Stimulated activated CD8-positive, alpha-beta memory T cell treated with anti-CD3 and anti-CD28 coated beads, Interleukin-15, amount 100 ng/mL, for 4 hours (primary cell): ENCODE measurements at regions not wholly inside any gene's neighbourhood (a gene's known extent, or its start where the extent isn't known, plus 50 kb on each side); places are given as distances from the start of the nearest gene placed in this dataset.
A peak's percentile ranks its signal among the peaks of the same experiment; 100 is the strongest.

Experiments
- DNase-seq, 2 donors: peaks; one replicate each; pipeline ENCODE4 v3.0.0-alpha.2; 2020; ENCODE audit warnings: low read depth in 2 of 2

GRCh38 chr13:33707449-33707848 is 110.5 kb upstream of the RFC3 start:
- DNase-seq: no peak

- DNase-seq: no peak
Measured at GRCh38 chr13:33710924-33711323, 107.0 kb upstream of the RFC3 start.

GRCh38 chr13:33711436-33711835 is 106.5 kb upstream of the RFC3 start:
- no peak for DNase-seq

- DNase-seq: no peak
Measured at GRCh38 chr13:33717775-33718174, 100.2 kb upstream of the RFC3 start.

GRCh38 chr13:33721724-33722123 is 96.2 kb upstream of the RFC3 start:
- no peak for DNase-seq

GRCh38 chr13:33722216-33722915 is 95.6 kb upstream of the RFC3 start:
- no peak for DNase-seq

- no peak for DNase-seq
Measured at GRCh38 chr13:33723365-33723764, 94.6 kb upstream of the RFC3 start.

- peak in 1 of 2 donors; percentile 39 for DNase-seq
Measured at GRCh38 chr13:33723772-33724435, 94.0 kb upstream of the RFC3 start.

- no peak for DNase-seq
Measured at GRCh38 chr13:33725340-33725739, 92.6 kb upstream of the RFC3 start.

- no peak for DNase-seq
Measured at GRCh38 chr13:33727297-33728083, 90.5 kb upstream of the RFC3 start.

- no peak for DNase-seq
Measured at GRCh38 chr13:33728271-33729037, 89.5 kb upstream of the RFC3 start.

- no peak for DNase-seq
Measured at GRCh38 chr13:33730147-33730546, 87.8 kb upstream of the RFC3 start.

GRCh38 chr13:33730619-33731018 is 87.3 kb upstream of the RFC3 start:
- no peak for DNase-seq

GRCh38 chr13:33735276-33735675 is 82.7 kb upstream of the RFC3 start:
- no peak for DNase-seq

GRCh38 chr13:33739254-33739653 is 78.7 kb upstream of the RFC3 start:
- DNase-seq: no peak

- DNase-seq: no peak
Measured at GRCh38 chr13:33740134-33740538, 77.8 kb upstream of the RFC3 start.

- DNase-seq: no peak
Measured at GRCh38 chr13:33742321-33742720, 75.6 kb upstream of the RFC3 start.

GRCh38 chr13:33743438-33744368 is 74.2 kb upstream of the RFC3 start:
- no peak for DNase-seq

- DNase-seq: no peak
Measured at GRCh38 chr13:33744589-33745369, 73.2 kb upstream of the RFC3 start.
